Coronary artery (tissue), 2 donors: ENCODE measurements at regions not wholly inside any gene's neighbourhood (a gene's known extent, or its start where the extent isn't known, plus 50 kb on each side); places are given as distances from the start of the nearest gene placed in this dataset.

ENCODE experiments used
- DNase-seq: peaks from one replicate; pipeline ENCODE4 v3.0.0-alpha.2; 2017; ENCODE audit warnings: low spot score
- H3K27ac ChIP-seq, 2 donors: fragments of 200-600 bp; sonication (generic); one replicate each; pipeline ENCODE4 v1.5.1; 2016 to 2019
- H3K4me3 ChIP-seq: fragments of 200-600 bp; sonication (generic); 2 replicates; pipeline ENCODE4 v1.5.1; 2016; ENCODE audit warnings: mild to moderate bottlenecking, moderate library complexity
- TF ChIP-seq, protein P1 (sequence below): fragments of 200-600 bp; sonication (generic); IDR thresholded peaks from one replicate; pipeline ENCODE4 v1.5.1; 2019; ENCODE audit warnings: antibody characterized with exemption

DNA sequence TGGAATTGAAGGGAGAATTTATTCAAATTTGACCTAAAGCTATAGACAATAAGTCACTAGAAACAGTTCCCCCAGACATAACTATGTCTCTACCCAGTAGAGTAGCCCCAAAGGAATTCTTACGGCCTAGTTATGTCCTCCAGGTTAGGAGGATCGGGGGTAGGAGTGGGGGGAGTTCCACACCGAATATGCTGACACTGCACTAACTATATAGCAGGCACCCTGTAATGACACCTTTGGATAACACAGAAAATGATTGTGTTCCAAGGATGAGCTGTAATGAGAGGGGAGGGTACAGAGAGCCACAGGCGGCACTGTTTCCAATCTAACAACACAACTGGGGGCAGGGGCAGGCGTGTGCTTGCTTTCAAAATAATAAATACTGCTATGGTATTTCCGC lies 376.2 kb upstream of the RORA start:
- DNase-seq: no peak
- H3K27ac ChIP-seq: no peak overlapping the region
- no peak overlapping the region for H3K4me3 ChIP-seq
- TF ChIP-seq, protein P1, sequence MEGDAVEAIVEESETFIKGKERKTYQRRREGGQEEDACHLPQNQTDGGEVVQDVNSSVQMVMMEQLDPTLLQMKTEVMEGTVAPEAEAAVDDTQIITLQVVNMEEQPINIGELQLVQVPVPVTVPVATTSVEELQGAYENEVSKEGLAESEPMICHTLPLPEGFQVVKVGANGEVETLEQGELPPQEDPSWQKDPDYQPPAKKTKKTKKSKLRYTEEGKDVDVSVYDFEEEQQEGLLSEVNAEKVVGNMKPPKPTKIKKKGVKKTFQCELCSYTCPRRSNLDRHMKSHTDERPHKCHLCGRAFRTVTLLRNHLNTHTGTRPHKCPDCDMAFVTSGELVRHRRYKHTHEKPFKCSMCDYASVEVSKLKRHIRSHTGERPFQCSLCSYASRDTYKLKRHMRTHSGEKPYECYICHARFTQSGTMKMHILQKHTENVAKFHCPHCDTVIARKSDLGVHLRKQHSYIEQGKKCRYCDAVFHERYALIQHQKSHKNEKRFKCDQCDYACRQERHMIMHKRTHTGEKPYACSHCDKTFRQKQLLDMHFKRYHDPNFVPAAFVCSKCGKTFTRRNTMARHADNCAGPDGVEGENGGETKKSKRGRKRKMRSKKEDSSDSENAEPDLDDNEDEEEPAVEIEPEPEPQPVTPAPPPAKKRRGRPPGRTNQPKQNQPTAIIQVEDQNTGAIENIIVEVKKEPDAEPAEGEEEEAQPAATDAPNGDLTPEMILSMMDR: no peak

DNA sequence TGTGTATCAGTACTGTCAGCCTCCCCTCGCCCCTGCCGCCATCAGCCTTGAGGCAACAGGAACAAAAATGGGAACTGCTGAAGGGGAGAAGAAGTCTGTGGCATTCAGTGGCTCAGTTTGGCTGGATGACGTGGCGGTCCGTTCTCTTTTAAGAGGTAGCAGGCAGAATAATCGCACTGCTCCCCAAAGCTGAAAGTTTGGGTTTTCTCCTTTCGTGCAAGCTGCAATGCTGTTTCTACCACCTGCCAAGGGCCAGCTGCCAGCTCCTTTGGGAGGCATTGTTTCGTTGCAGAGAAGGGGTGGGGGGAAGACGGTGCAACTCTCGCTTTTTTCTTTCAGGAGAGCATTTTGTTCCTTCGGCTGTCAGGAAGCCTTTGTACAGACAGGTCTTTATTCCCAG lies 369.6 kb upstream of the RORA start:
- TF ChIP-seq, protein P1: no peak
- no peak for DNase-seq
- H3K4me3 ChIP-seq: no peak overlapping the region
- H3K27ac ChIP-seq: no peak overlapping the region

DNA sequence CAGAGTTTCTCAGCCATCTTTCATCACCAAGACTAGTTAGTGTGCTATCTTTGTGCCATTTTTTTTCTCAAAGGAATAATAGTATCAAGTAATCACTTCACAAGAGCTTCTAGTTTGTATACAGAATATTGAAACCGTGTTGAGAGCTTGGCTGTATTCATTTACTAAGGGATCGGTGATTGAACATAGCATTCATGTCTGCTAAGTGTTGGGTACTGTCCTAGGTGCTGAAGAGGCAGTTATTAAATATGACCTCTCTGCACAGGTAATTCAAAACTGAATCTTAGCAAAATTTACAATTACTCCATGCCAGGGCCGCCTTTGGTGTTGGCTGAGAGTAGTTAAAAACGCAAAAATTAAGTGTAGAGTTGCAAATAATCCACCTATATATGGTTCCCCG lies 355.3 kb upstream of the RORA start:
- no peak for DNase-seq
- H3K27ac ChIP-seq: no peak overlapping the region
- H3K4me3 ChIP-seq: no peak overlapping the region
- TF ChIP-seq, protein P1: no peak

DNA sequence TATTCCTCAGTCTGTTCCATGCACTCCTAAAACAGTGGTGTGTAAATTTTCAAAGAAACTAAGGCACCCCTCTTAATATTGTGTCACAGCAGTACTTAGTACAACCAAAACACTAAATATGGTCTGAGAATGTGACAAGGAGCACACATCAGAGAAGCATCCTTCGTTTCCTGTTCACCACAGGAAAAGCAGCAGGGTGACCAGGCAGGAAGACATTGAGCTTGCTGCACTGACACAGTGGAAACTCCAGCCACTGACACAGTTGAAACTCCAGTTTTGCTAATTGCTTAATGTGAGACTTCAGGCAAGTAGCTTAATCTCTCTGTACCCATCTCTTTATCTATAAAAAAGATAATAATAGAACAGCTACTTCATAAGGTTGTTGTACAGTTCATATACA lies 353.0 kb upstream of the RORA start:
- TF ChIP-seq, protein P1: no peak

DNA sequence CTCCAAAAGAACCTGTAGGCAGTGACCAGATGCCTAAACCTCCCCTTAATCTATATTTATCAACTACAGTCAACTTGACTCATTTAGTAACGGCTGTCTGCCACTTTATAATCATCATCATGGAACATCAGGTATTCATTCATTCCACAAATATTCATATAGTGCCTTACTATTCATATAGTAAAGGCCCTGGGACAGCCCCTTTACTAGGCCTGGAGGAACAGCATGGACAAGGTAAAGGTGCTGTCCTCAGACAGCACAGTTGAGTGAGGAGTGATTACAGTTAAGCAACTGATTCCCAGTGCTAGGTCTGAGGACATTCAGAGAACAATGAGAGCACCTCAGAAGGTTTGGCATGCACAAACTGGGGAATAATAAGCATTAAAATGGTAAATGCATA lies 346.5 kb upstream of the RORA start:
- DNase-seq: no peak
- Histone ChIP-seq H3K27ac (no peak overlapping the region), H3K4me3 (no peak overlapping the region)
- TF ChIP-seq, protein P1: no peak

More for the DNA sequence above, 353.0 kb upstream of the RORA start:
- no peak for DNase-seq
- no peak overlapping the region for H3K27ac ChIP-seq
- H3K4me3 ChIP-seq: no peak overlapping the region

DNA sequence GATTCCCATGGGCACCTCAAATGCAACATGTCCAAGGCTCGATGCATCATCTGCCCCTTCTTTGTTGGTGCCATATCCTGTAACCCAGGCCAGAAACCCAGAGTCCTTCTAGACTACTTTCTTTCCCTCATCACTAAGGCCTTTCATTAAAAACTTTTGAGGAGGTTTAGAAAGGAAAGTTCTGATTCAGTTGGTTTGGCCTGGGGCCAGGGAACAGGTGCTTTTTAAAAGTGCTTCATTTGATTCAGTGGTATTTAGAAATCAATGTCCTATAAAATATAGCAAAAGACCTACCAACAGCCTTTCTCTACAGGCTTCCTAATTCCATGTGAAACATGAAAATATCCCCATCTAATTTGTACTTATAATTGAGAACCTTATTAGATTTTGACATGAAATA lies 341.9 kb upstream of the RORA start:
- H3K4me3 ChIP-seq: no peak overlapping the region
- DNase-seq: no peak
- H3K27ac ChIP-seq: no peak overlapping the region
- TF ChIP-seq, protein P1: no peak

DNA sequence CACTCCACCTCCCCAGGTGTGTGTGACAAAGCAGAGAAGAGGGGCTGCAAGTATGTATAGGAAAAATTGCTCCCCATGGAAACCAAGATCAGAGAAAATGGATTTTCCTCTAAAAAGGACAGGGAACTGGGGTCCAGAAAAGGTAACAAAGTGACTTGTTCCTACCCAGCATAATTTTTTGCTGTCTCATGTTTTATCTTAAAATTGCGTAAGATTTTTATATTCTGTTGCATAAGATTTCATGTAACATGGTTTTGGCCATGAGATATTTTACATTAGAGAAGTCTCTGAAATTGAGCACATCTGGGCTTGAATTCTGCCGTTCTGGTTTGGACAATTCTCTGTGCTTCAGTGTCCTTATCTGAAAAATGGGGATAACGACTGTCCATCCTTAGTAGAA lies 335.7 kb upstream of the RORA start:
- no peak for DNase-seq
- TF ChIP-seq, protein P1: no peak
- H3K27ac ChIP-seq: no peak overlapping the region
- H3K4me3 ChIP-seq: no peak overlapping the region
